ENCODE measurements at regions not wholly inside any gene's neighbourhood (a gene's known extent, or its start where the extent isn't known, plus 50 kb on each side); places are given as distances from the start of the nearest gene placed in this dataset.

GRCh38 chr2:60379216-60379615 lies 174.2 kb downstream of the BCL11A start:
- in situ Hi-C loops (cut with MboI), result no loop called here
- H3K4me1 ChIP-seq (ENCODE audit: insufficient read depth), result no peaks in the 10 kb centered on the region
- WGBS, 2 experiments (ENCODE audit: low coverage in 1 of 2, low lambda C conversion rate in 2 of 2, missing lambda C conversion rate in 2 of 2), result 64 to 69% methylated on average over 7 of the region's 7 CpGs
- DNase-seq, result no peak
- H3K4me2 ChIP-seq (ENCODE audit: unreplicated experiment), result no peak overlapping the region
- H3K27ac ChIP-seq, result no peak overlapping the region
- no peaks in the 10 kb centered on the region for H3K27me3 ChIP-seq (replicated peaks; ENCODE audit: insufficient read depth)
- no peaks in the 10 kb centered on the region for H3K9me2 ChIP-seq (ENCODE audit: insufficient read depth)
- H4K20me1 ChIP-seq (ENCODE audit: insufficient read depth), result no peaks in the 10 kb centered on the region
- no peaks in the 10 kb centered on the region for H3K79me2 ChIP-seq (ENCODE audit: insufficient read depth)
- TF ChIP-seq EZH2 (IDR thresholded peaks at IDR 0.05; ENCODE audit: insufficient read depth, poor library complexity, severe bottlenecking) (no peak), EZH2phosphoT487 (IDR thresholded peaks at IDR 0.05; ENCODE audit: insufficient read depth, low read depth) (no peak)
- no peak overlapping the region for H2AFZ ChIP-seq
- no peaks in the 10 kb centered on the region for H3K36me3 ChIP-seq (ENCODE audit: low read depth)
- no peak overlapping the region for H3K4me3 ChIP-seq
- no peaks in the 10 kb centered on the region for H3F3A ChIP-seq (ENCODE audit: insufficient read depth)
- no peaks in the 10 kb centered on the region for H3K9me3 ChIP-seq (ENCODE audit: low read depth)
- H3K9ac ChIP-seq, result no peak overlapping the region

GRCh38 chr2:60377825-60378224 lies 175.6 kb downstream of the BCL11A start:
- 17 to 21% methylated on average over 3 of the region's 3 CpGs for WGBS, 2 experiments (ENCODE audit: low coverage in 1 of 2, low lambda C conversion rate in 2 of 2, missing lambda C conversion rate in 2 of 2)
- Histone ChIP-seq H3F3A (ENCODE audit: insufficient read depth) (no peaks in the 10 kb centered on the region), H3K9me3 (ENCODE audit: low read depth) (no peaks in the 10 kb centered on the region), H3K27ac (no peak overlapping the region), H3K9me2 (ENCODE audit: insufficient read depth) (no peaks in the 10 kb centered on the region), H4K20me1 (ENCODE audit: insufficient read depth) (no peaks in the 10 kb centered on the region), H3K79me2 (ENCODE audit: insufficient read depth) (no peaks in the 10 kb centered on the region), H3K36me3 (ENCODE audit: low read depth) (no peaks in the 10 kb centered on the region), H3K4me1 (ENCODE audit: insufficient read depth) (no peaks in the 10 kb centered on the region), H3K4me3 (no peak overlapping the region), H2AFZ (no peak overlapping the region), H3K27me3 (replicated peaks; ENCODE audit: insufficient read depth) (no peaks in the 10 kb centered on the region), H3K9ac (no peak overlapping the region), H3K4me2 (ENCODE audit: unreplicated experiment) (no peak overlapping the region)
- in situ Hi-C loops (cut with MboI), result no loop called here
- DNase-seq, result no peak
- no peak for TF ChIP-seq EZH2phosphoT487 (IDR thresholded peaks at IDR 0.05; ENCODE audit: insufficient read depth, low read depth)
- TF ChIP-seq EZH2 (IDR thresholded peaks at IDR 0.05; ENCODE audit: insufficient read depth, poor library complexity, severe bottlenecking), result no peak

- 52 to 70% methylated on average over 3 of the region's 3 CpGs for WGBS, 2 experiments (ENCODE audit: low coverage in 1 of 2, low lambda C conversion rate in 2 of 2, missing lambda C conversion rate in 2 of 2)
- DNase-seq, result no peak
- in situ Hi-C loops (cut with MboI), result no loop called here
- Histone ChIP-seq H3K4me2 (ENCODE audit: unreplicated experiment) (no peak overlapping the region), H3K27ac (no peak overlapping the region), H3F3A (ENCODE audit: insufficient read depth) (no peaks in the 10 kb centered on the region), H3K9me3 (ENCODE audit: low read depth) (no peaks in the 10 kb centered on the region), H3K4me3 (no peak overlapping the region), H3K9ac (no peak overlapping the region), H3K36me3 (ENCODE audit: low read depth) (no peaks in the 10 kb centered on the region), H3K9me2 (ENCODE audit: insufficient read depth) (no peaks in the 10 kb centered on the region), H3K4me1 (ENCODE audit: insufficient read depth) (no peaks in the 10 kb centered on the region), H2AFZ (no peak overlapping the region), H3K79me2 (ENCODE audit: insufficient read depth) (no peaks in the 10 kb centered on the region), H4K20me1 (ENCODE audit: insufficient read depth) (no peaks in the 10 kb centered on the region), H3K27me3 (replicated peaks; ENCODE audit: insufficient read depth) (no peaks in the 10 kb centered on the region)
- TF ChIP-seq EZH2 (IDR thresholded peaks at IDR 0.05; ENCODE audit: insufficient read depth, poor library complexity, severe bottlenecking) (no peak), EZH2phosphoT487 (IDR thresholded peaks at IDR 0.05; ENCODE audit: insufficient read depth, low read depth) (no peak)
Measured at GRCh38 chr2:60376252-60376651, 177.2 kb downstream of the BCL11A start.

- Histone ChIP-seq H3K4me3 (no peak overlapping the region), H3K36me3 (ENCODE audit: low read depth) (no peaks in the 10 kb centered on the region), H3K4me1 (ENCODE audit: insufficient read depth) (no peaks in the 10 kb centered on the region), H4K20me1 (ENCODE audit: insufficient read depth) (no peaks in the 10 kb centered on the region), H3K9me3 (ENCODE audit: low read depth) (no peaks in the 10 kb centered on the region), H3K9ac (no peak overlapping the region), H2AFZ (no peak overlapping the region), H3K4me2 (ENCODE audit: unreplicated experiment) (no peak overlapping the region), H3K9me2 (ENCODE audit: insufficient read depth) (no peaks in the 10 kb centered on the region), H3K79me2 (ENCODE audit: insufficient read depth) (no peaks in the 10 kb centered on the region), H3F3A (ENCODE audit: insufficient read depth) (no peaks in the 10 kb centered on the region), H3K27me3 (replicated peaks; ENCODE audit: insufficient read depth) (no peaks in the 10 kb centered on the region), H3K27ac (no peak overlapping the region)
- in situ Hi-C loops (cut with MboI), result no loop called here
- no peak for TF ChIP-seq EZH2 (IDR thresholded peaks at IDR 0.05; ENCODE audit: insufficient read depth, poor library complexity, severe bottlenecking)
- no peak for TF ChIP-seq EZH2phosphoT487 (IDR thresholded peaks at IDR 0.05; ENCODE audit: insufficient read depth, low read depth)
- no peak for DNase-seq
- WGBS, 2 experiments (ENCODE audit: low coverage in 1 of 2, low lambda C conversion rate in 2 of 2, missing lambda C conversion rate in 2 of 2), result 62 to 68% methylated on average over 3 of the region's 3 CpGs
Measured at GRCh38 chr2:60371681-60372080, 181.8 kb downstream of the BCL11A start.

GRCh38 chr2:60371219-60371618 lies 182.2 kb downstream of the BCL11A start:
- TF ChIP-seq EZH2phosphoT487 (IDR thresholded peaks at IDR 0.05; ENCODE audit: insufficient read depth, low read depth) (no peak), EZH2 (IDR thresholded peaks at IDR 0.05; ENCODE audit: insufficient read depth, poor library complexity, severe bottlenecking) (no peak)
- Histone ChIP-seq H3K9me2 (ENCODE audit: insufficient read depth) (no peaks in the 10 kb centered on the region), H3K27ac (no peak overlapping the region), H3K9ac (no peak overlapping the region), H2AFZ (no peak overlapping the region), H3K79me2 (ENCODE audit: insufficient read depth) (no peaks in the 10 kb centered on the region), H3K4me2 (ENCODE audit: unreplicated experiment) (no peak overlapping the region), H3F3A (ENCODE audit: insufficient read depth) (no peaks in the 10 kb centered on the region), H3K4me3 (no peak overlapping the region), H3K36me3 (ENCODE audit: low read depth) (no peaks in the 10 kb centered on the region), H3K9me3 (ENCODE audit: low read depth) (no peaks in the 10 kb centered on the region), H4K20me1 (ENCODE audit: insufficient read depth) (no peaks in the 10 kb centered on the region), H3K4me1 (ENCODE audit: insufficient read depth) (no peaks in the 10 kb centered on the region), H3K27me3 (replicated peaks; ENCODE audit: insufficient read depth) (no peaks in the 10 kb centered on the region)
- 82 to 83% methylated on average over 9 of the region's 9 CpGs for WGBS, 2 experiments (ENCODE audit: low coverage in 1 of 2, low lambda C conversion rate in 2 of 2, missing lambda C conversion rate in 2 of 2)
- DNase-seq, result no peak
- in situ Hi-C loops (cut with MboI), result no loop called here

Measured in GM23248 (cell line).